DOHH2 (cell line): ENCODE measurements at regions not wholly inside any gene's neighbourhood (a gene's known extent, or its start where the extent isn't known, plus 50 kb on each side); places are given as distances from the start of the nearest gene placed in this dataset.

Experiments
- H3F3A ChIP-seq: fragments of 200-600 bp; sonication (generic), shearing (Covaris generic); 2 replicates; pipeline ENCODE4 v1.6.0; 2016; ENCODE audit warnings: antibody characterized with exemption, mild to moderate bottlenecking; ENCODE audit not compliant: control insufficient read depth, insufficient read depth
- H3K27ac ChIP-seq: fragments of 200-600 bp; sonication (generic); 2 replicates; pipeline ENCODE4 v1.5.1; 2014; ENCODE audit warnings: low read depth, mild to moderate bottlenecking, low read length, moderate library complexity
- H3K27me3 ChIP-seq: fragments of 200-600 bp; sonication (generic); 2 replicates; pipeline ENCODE4 v1.6.1; 2014; ENCODE audit warnings: mild to moderate bottlenecking, low read length, mixed read lengths; ENCODE audit not compliant: control insufficient read depth
- H3K36me3 ChIP-seq: fragments of 200-600 bp; sonication (generic); 2 replicates; pipeline ENCODE4 v1.6.1; 2014; ENCODE audit warnings: mild to moderate bottlenecking, low read length, moderate library complexity, mixed read lengths; ENCODE audit not compliant: control insufficient read depth
- H3K4me1 ChIP-seq: fragments of 200-600 bp; sonication (generic); 2 replicates; pipeline ENCODE4 v1.6.1; 2014; ENCODE audit warnings: mild to moderate bottlenecking, low read length, mixed read lengths; ENCODE audit not compliant: control insufficient read depth
- H3K4me2 ChIP-seq: fragments of 200-600 bp; sonication (generic); 2 replicates; pipeline ENCODE4 v1.6.0; 2014; ENCODE audit warnings: mild to moderate bottlenecking, low read length, moderate library complexity
- H3K4me3 ChIP-seq: fragments of 200-600 bp; sonication (generic); 2 replicates; pipeline ENCODE4 v1.5.1; 2014; ENCODE audit warnings: mild to moderate bottlenecking, low read length, mixed read lengths
- H3K79me2 ChIP-seq: fragments of 200-600 bp; sonication (generic); 2 replicates; pipeline ENCODE4 v1.6.1; 2014; ENCODE audit warnings: mild to moderate bottlenecking, low read length, mixed read lengths; ENCODE audit not compliant: control insufficient read depth
- H3K9me2 ChIP-seq: fragments of 200-600 bp; sonication (generic); replicated peaks from 2 replicates; pipeline ENCODE4 v1.6.1; 2014; ENCODE audit warnings: mild to moderate bottlenecking, low read length, mixed read lengths; ENCODE audit not compliant: control insufficient read depth
- H3K9me3 ChIP-seq: fragments of 200-600 bp; sonication (generic); 2 replicates; pipeline ENCODE4 v1.6.1; 2014; ENCODE audit warnings: antibody characterized with exemption, low read length, mixed read lengths; ENCODE audit not compliant: control insufficient read depth, insufficient read depth
- H4K20me1 ChIP-seq: fragments of 200-600 bp; sonication (generic); 2 replicates; pipeline ENCODE4 v1.6.0; 2014; ENCODE audit warnings: low read depth, mild to moderate bottlenecking, antibody characterized with exemption, low read length, moderate library complexity; ENCODE audit not compliant: control insufficient read depth, insufficient read depth
- EZH2phosphoT487 ChIP-seq: fragments of 200-600 bp; sonication (generic); IDR thresholded peaks from 2 replicates; pipeline ENCODE4 v1.6.1; 2017; ENCODE audit warnings: borderline replicate concordance, mild to moderate bottlenecking, antibody characterized with exemption, low read length, moderate library complexity, mixed read lengths
- TF ChIP-seq, protein P1 (sequence below): fragments of 200-600 bp; sonication (generic); IDR thresholded peaks from one replicate; pipeline ENCODE4 v1.5.1; 2014; ENCODE audit warnings: antibody characterized with exemption, mild to moderate bottlenecking, low read depth, low read length; ENCODE audit not compliant: poor library complexity, severe bottlenecking

DNA sequence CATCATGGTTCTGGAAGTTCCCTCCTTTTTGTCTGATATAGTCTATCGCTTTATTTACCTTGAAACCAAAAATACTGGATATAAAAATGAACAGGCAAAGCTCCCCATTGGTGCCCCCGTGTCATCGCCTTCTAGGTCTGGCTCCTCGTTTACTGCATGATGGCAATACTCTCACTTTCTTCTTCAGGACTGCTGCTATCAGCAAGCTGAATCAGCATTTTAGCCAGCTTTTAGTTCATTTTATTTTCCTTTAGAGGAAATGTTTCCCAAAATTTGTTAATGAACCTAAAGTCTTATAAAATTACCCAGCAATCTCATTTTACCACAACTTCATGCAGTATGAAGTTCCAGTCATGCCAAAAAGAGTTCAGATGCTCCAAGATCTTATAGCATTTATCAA is 80.5 kb downstream of the ZIC3 start:
- no peak overlapping the region for H3K27ac ChIP-seq
- H3K79me2 ChIP-seq = no peaks in the 10 kb centered on the region
- H3K4me3 ChIP-seq = no peak overlapping the region
- H3K27me3 ChIP-seq = no peaks in the 10 kb centered on the region
- no peaks in the 10 kb centered on the region for H3F3A ChIP-seq
- H3K4me1 ChIP-seq = no peaks in the 10 kb centered on the region
- no peaks in the 10 kb centered on the region for H3K9me3 ChIP-seq
- no peak overlapping the region for H3K4me2 ChIP-seq
- H3K36me3 ChIP-seq = no peaks in the 10 kb centered on the region
- H4K20me1 ChIP-seq = no peaks in the 10 kb centered on the region
- no peaks in the 10 kb centered on the region for H3K9me2 ChIP-seq
- TF ChIP-seq EZH2phosphoT487 = no peak
- TF ChIP-seq, protein P1, sequence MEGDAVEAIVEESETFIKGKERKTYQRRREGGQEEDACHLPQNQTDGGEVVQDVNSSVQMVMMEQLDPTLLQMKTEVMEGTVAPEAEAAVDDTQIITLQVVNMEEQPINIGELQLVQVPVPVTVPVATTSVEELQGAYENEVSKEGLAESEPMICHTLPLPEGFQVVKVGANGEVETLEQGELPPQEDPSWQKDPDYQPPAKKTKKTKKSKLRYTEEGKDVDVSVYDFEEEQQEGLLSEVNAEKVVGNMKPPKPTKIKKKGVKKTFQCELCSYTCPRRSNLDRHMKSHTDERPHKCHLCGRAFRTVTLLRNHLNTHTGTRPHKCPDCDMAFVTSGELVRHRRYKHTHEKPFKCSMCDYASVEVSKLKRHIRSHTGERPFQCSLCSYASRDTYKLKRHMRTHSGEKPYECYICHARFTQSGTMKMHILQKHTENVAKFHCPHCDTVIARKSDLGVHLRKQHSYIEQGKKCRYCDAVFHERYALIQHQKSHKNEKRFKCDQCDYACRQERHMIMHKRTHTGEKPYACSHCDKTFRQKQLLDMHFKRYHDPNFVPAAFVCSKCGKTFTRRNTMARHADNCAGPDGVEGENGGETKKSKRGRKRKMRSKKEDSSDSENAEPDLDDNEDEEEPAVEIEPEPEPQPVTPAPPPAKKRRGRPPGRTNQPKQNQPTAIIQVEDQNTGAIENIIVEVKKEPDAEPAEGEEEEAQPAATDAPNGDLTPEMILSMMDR = no peak

DNA sequence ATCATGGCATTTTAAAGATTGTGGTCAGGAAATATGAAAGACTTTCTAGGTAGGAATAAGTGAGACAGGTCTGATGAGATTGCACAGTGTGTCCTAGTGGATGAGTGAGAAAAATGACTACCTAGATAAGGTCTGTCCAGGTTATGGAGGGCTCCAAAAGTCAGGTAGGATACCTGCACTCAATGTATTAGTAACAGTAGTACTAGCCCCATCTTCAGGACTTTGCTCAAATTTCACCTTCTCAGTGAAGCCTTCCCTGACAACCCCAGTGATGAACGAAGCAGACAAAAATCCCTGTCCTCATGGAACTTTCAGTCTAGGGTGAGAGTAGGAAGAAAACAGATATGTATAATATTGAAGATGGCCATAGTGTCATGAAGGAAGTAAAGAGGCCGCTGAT is 85.7 kb downstream of the ZIC3 start:
- H3K4me2 ChIP-seq = no peak overlapping the region
- H3K9me2 ChIP-seq = no peaks in the 10 kb centered on the region
- H3K9me3 ChIP-seq = no peaks in the 10 kb centered on the region
- no peak overlapping the region for H3K4me3 ChIP-seq
- H3K36me3 ChIP-seq = no peaks in the 10 kb centered on the region
- TF ChIP-seq, protein P1 = no peak
- TF ChIP-seq EZH2phosphoT487 = no peak
- H3K79me2 ChIP-seq = no peaks in the 10 kb centered on the region
- no peak overlapping the region for H3K27ac ChIP-seq
- no peaks in the 10 kb centered on the region for H3K4me1 ChIP-seq
- no peaks in the 10 kb centered on the region for H3F3A ChIP-seq
- H4K20me1 ChIP-seq = no peaks in the 10 kb centered on the region
- H3K27me3 ChIP-seq = no peaks in the 10 kb centered on the region

DNA sequence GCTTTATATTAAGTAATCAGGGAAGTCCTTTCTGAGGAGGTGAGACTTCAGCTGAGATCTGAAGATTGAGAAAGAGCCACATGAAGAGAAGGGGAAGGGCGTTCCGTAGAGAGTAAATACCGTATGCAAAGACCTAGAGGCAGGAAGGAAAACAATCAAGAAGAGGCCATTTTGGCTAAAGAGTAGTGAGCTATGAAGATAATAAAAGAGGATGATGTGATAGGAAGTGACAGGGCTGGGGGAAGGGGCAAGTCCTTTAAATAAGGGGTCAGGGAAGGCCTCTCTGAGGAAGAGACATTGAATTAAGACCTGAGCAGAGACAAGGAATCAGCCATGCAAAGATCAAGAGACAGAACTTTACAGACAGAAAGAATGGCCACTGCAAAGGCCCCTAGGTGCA is 86.2 kb downstream of the ZIC3 start:
- Histone ChIP-seq H3F3A (no peaks in the 10 kb centered on the region), H3K4me1 (no peaks in the 10 kb centered on the region), H3K79me2 (no peaks in the 10 kb centered on the region), H3K9me2 (no peaks in the 10 kb centered on the region), H4K20me1 (no peaks in the 10 kb centered on the region), H3K27me3 (no peaks in the 10 kb centered on the region), H3K27ac (no peak overlapping the region), H3K4me2 (no peak overlapping the region), H3K4me3 (no peak overlapping the region), H3K36me3 (no peaks in the 10 kb centered on the region), H3K9me3 (no peaks in the 10 kb centered on the region)
- TF ChIP-seq, protein P1 = no peak

DNA sequence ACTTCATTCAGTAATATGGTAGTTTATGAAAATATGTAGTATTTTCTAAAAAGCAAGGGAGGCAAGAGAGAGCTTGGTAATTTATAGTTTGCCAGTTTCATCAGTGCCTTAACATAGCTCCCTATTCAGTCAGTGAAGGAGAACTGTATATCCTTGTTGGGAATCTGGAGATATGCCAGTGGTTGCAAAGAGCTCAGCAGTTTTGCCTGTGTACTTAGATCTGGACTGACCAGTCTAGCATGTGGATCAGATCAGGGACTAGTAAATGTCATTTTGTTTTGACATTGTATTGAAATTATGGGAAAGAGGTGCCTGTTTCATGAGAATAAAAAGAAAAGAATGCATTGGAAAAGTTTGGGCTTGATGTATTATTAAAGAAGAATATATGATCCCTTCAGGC is 88.6 kb downstream of the ZIC3 start:
- H3K27me3 ChIP-seq = no peaks in the 10 kb centered on the region

More for the DNA sequence above, 88.6 kb downstream of the ZIC3 start:
- H3K9me3 ChIP-seq = no peaks in the 10 kb centered on the region
- no peaks in the 10 kb centered on the region for H3K9me2 ChIP-seq
- no peaks in the 10 kb centered on the region for H3F3A ChIP-seq
- TF ChIP-seq EZH2phosphoT487 = no peak
- TF ChIP-seq, protein P1 = no peak
- H3K4me3 ChIP-seq = no peak overlapping the region
- no peaks in the 10 kb centered on the region for H3K36me3 ChIP-seq
- no peak overlapping the region for H3K4me2 ChIP-seq
- no peaks in the 10 kb centered on the region for H3K79me2 ChIP-seq
- no peaks in the 10 kb centered on the region for H4K20me1 ChIP-seq
- H3K4me1 ChIP-seq = no peaks in the 10 kb centered on the region
- no peak overlapping the region for H3K27ac ChIP-seq
